ENCODE measurements at regions not wholly inside any gene's neighbourhood (a gene's known extent, or its start where the extent isn't known, plus 50 kb on each side); places are given as distances from the start of the nearest gene placed in this dataset.

- peaks cover 2% of the 10 kb centered on the region for H3K27me3 Mint-ChIP-seq (ENCODE audit: low read depth)
Observed at GRCh38 chr10:83816942-83817341, 322.4 kb upstream of the GHITM start.

GRCh38 chr10:83817797-83818196 lies 321.5 kb upstream of the GHITM start:
- Mint-ChIP-seq H3K27me3 (ENCODE audit: low read depth) (peaks cover 2% of the 10 kb centered on the region), H3K27ac (ENCODE audit: unreplicated experiment) (no peak overlapping the region), H3K36me3 (ENCODE audit: low read depth) (no peaks in the 10 kb centered on the region), H3K9me3 (ENCODE audit: low read depth) (no peaks in the 10 kb centered on the region), H3K4me1 (ENCODE audit: low read depth) (peaks cover 4% of the 10 kb centered on the region), H3K4me3 (ENCODE audit: unreplicated experiment) (no peak overlapping the region)
- DNase-seq (ENCODE audit: low spot score): no peak
- TF ChIP-seq CTCF (IDR thresholded peaks at IDR 0.05): no peak

More at GRCh38 chr10:83816942-83817341, 322.4 kb upstream of the GHITM start:
- Mint-ChIP-seq H3K4me1 (ENCODE audit: low read depth) (peaks cover 4% of the 10 kb centered on the region), H3K4me3 (ENCODE audit: unreplicated experiment) (no peak overlapping the region), H3K9me3 (ENCODE audit: low read depth) (no peaks in the 10 kb centered on the region), H3K27ac (ENCODE audit: unreplicated experiment) (no peak overlapping the region), H3K36me3 (ENCODE audit: low read depth) (no peaks in the 10 kb centered on the region)
- TF ChIP-seq CTCF (IDR thresholded peaks at IDR 0.05): no peak
- no peak for DNase-seq (ENCODE audit: low spot score)

GRCh38 chr10:83819609-83820008 lies 319.7 kb upstream of the GHITM start:
- TF ChIP-seq CTCF (IDR thresholded peaks at IDR 0.05): no peak
- no peak overlapping the region for H3K4me3 Mint-ChIP-seq (ENCODE audit: unreplicated experiment)
- H3K27ac Mint-ChIP-seq (ENCODE audit: unreplicated experiment): no peak overlapping the region
- H3K4me1 Mint-ChIP-seq (ENCODE audit: low read depth): peaks cover 4% of the 10 kb centered on the region
- no peak for DNase-seq (ENCODE audit: low spot score)
- H3K9me3 Mint-ChIP-seq (ENCODE audit: low read depth): no peaks in the 10 kb centered on the region
- H3K27me3 Mint-ChIP-seq (ENCODE audit: low read depth): peaks cover 2% of the 10 kb centered on the region
- H3K36me3 Mint-ChIP-seq (ENCODE audit: low read depth): no peaks in the 10 kb centered on the region

- no peak for TF ChIP-seq CTCF (IDR thresholded peaks at IDR 0.05)
- no peak overlapping the region for H3K4me3 Mint-ChIP-seq (ENCODE audit: unreplicated experiment)
- no peaks in the 10 kb centered on the region for H3K9me3 Mint-ChIP-seq (ENCODE audit: low read depth)
- H3K27me3 Mint-ChIP-seq (ENCODE audit: low read depth): peaks cover 2% of the 10 kb centered on the region
- H3K27ac Mint-ChIP-seq (ENCODE audit: unreplicated experiment): no peak overlapping the region
- H3K4me1 Mint-ChIP-seq (ENCODE audit: low read depth): peaks cover 4% of the 10 kb centered on the region
- H3K36me3 Mint-ChIP-seq (ENCODE audit: low read depth): no peaks in the 10 kb centered on the region
- DNase-seq (ENCODE audit: low spot score): no peak
Observed at GRCh38 chr10:83820033-83820432, 319.3 kb upstream of the GHITM start.

GRCh38 chr10:83824099-83824498 lies 315.2 kb upstream of the GHITM start:
- H3K9me3 Mint-ChIP-seq (ENCODE audit: low read depth): peaks cover 14% of the 10 kb centered on the region
- no peak for DNase-seq (ENCODE audit: low spot score)
- peaks cover 4% of the 10 kb centered on the region for H3K4me1 Mint-ChIP-seq (ENCODE audit: low read depth)
- no peaks in the 10 kb centered on the region for H3K27me3 Mint-ChIP-seq (ENCODE audit: low read depth)
- no peak for TF ChIP-seq CTCF (IDR thresholded peaks at IDR 0.05)
- H3K36me3 Mint-ChIP-seq (ENCODE audit: low read depth): no peaks in the 10 kb centered on the region
- H3K27ac Mint-ChIP-seq (ENCODE audit: unreplicated experiment): no peak overlapping the region
- no peak overlapping the region for H3K4me3 Mint-ChIP-seq (ENCODE audit: unreplicated experiment)
